GM13976 (cell line): ENCODE measurements at regions not wholly inside any gene's neighbourhood (a gene's known extent, or its start where the extent isn't known, plus 50 kb on each side); places are given as distances from the start of the nearest gene placed in this dataset.

ENCODE experiments used
- DNase-seq: peaks from one replicate; pipeline ENCODE4 v3.0.0; 2012; ENCODE audit warnings: low spot score
- CTCF ChIP-seq: IDR thresholded peaks from 2 replicates; pipeline ENCODE4 v1.5.1; 2012; ENCODE audit warnings: borderline replicate concordance, mild to moderate bottlenecking; ENCODE audit not compliant: insufficient read depth; ENCODE audit errors: extremely low read depth, missing control alignments, control extremely low read depth
- in situ Hi-C: fragments of 300-500 bp; cut with MboI; formaldehyde crosslinking; loops from one replicate; pipeline ENCODE4 v1.12.0; 2022; ENCODE audit warnings: low sequenced_read_pairs, mixed read lengths, inconsistent platforms; ENCODE audit not compliant: unreplicated experiment

DNA sequence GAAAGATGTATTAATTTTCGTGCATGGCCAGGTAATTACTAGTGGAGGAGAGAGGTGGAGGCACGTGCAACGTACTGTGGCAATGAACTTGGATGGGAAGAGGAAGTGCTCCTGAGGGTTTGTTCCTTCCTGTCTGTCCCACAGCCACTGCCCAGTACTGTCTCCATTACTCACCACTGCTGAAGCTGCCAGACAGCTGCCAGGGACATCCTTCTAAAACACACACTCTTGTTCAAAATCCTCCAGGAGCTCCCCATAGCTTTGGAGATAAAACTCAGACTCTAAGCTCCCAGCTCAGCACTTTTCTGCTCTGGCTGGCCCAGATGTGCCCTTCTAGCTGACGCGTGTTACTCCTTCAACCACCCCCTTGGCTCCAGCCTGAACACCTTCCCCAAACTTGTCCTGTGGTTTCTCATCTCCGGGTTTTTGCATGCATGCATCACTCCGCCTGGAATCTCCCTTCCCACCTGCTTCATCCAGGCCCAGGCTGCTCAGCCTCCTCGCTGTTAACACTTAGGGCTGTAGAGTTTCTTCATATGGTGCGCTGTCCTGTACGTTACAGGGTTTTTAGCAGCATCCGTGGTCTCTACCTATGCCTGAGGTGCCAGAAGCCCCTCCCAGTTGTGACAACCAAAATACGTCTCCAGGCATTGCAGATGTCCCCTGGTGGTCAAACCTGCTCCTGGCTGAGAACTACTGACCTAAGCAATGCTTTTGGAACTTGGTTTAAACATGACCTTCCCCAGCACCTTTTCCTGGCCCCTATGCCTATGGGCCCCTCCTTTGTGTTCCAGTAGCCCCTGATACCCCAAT is 69.5 kb downstream of the C11orf91 start:
- in situ Hi-C loops = no loop called here
- DNase-seq = no peak
- no peak for TF ChIP-seq CTCF

GRCh38 chr11:33624083-33624482 is 76.5 kb downstream of the C11orf91 start:
- no peak for TF ChIP-seq CTCF
- no peak for DNase-seq
- in situ Hi-C loops = no loop called here

GRCh38 chr11:33622806-33623205 is 77.8 kb downstream of the C11orf91 start:
- DNase-seq = peak; percentile 34
- in situ Hi-C loops = no loop called here
- no peak for TF ChIP-seq CTCF

DNA sequence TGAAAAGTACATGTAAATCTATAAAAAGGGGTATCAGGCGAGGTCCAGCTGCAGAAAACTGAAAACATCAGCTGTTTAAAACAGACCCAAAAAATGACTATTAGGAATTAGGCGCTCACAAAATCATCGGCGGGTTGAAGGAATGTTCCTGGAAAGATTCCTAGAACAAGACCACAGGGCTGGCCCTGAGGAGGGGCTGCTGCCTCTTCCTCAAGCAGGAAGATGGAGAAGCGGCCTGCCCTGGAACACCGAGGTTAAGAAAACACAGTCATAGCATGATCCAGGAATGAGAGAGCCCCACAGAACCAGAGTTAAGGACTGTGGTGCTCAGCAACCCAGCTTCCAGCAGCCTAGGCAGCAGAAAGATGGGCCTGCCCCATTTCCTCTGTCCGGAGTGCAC is 78.4 kb downstream of the C11orf91 start:
- DNase-seq = no peak
- in situ Hi-C loops = no loop called here
- no peak for TF ChIP-seq CTCF

DNA sequence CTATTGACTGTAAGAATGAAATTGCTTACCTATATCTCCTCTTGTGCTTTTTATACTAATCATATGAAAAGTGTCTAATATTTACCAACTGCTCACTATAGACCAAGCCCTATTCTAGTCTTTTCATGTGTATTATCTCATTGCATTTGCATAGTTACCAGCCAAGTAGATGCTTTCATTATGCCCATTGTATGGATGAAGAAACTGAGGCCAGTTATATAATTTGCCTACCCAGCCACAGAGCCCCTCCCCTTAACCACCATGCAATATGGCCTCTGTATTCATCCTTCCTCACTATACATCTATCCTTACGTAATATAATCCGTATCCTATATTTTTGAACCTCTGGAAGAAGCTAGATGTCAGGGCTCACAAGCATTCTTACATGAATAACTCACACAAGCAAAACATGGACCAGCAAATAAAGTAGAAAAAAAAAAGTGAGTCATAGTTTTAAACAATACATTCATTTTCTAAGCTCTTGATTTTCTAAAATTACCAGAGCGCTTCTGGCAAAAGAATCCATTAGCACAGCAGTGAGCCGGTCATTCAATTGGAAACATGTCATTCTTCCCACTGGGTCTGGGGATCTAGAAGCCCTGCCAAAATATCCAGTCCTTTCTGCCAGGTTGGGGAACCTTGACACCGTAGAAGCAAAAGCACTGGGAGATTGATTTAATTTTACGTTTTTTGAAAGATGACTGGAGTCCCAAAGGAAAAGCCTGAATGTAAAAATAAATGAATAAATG is 80.0 kb downstream of the C11orf91 start:
- TF ChIP-seq CTCF = no peak
- DNase-seq = no peak
- in situ Hi-C loops = no loop called here

DNA sequence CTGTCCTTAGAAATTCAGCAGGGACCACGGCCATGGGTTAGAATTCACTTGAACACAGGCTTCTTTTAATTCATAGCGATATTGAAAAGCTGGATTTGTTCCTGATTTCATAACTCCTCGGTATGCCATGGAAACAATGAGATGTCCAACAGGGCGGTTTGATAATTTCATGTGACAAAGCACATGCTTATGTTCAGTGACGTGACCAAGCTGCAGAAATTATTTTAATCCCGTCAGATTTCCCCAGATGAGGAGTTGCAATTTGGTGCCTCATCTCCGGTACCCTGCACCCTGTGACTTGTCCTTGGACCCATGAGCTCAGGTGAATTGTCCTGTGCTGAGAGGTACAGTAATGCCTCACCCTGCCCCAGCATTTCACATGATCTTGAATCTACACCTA is 81.7 kb downstream of the C11orf91 start:
- in situ Hi-C loops = no loop called here
- no peak for DNase-seq
- no peak for TF ChIP-seq CTCF
